Ovary (tissue), 7 donors: ENCODE measurements at regions not wholly inside any gene's neighbourhood (a gene's known extent, or its start where the extent isn't known, plus 50 kb on each side); places are given as distances from the start of the nearest gene placed in this dataset.

Source experiments
- DNase-seq, 5 donors: peaks; one replicate each; pipeline ENCODE4 v3.0.0-alpha.2; 2019 to 2020
- H3K27ac ChIP-seq, 2 donors: fragments of 200-600 bp; one replicate each; pipeline versions ENCODE4 v1.5.1 to v1.8.0; 2019 to 2022
- H3K27me3 ChIP-seq: fragments of 200-600 bp; one replicate; pipeline ENCODE4 v1.8.0; 2022
- H3K36me3 ChIP-seq: fragments of 200-600 bp; sonication (generic); one replicate; pipeline ENCODE4 v1.5.1; 2019
- H3K4me1 ChIP-seq: one replicate; pipeline ENCODE4 v1.8.1; 2013; ENCODE audit warnings: mild to moderate bottlenecking, moderate library complexity; ENCODE audit not compliant: insufficient read depth
- H3K4me3 ChIP-seq: fragments of 200-600 bp; sonication (generic); one replicate; pipeline ENCODE4 v1.5.1; 2017
- H3K9me3 ChIP-seq, 2 donors: fragments of 200-600 bp in 1 of 2; sonication (generic) in 1 of 2; one replicate each; pipeline versions ENCODE4 v1.5.1 to v1.8.1; 2013 to 2019; ENCODE audit warnings: mild to moderate bottlenecking in 1 of 2, moderate library complexity in 1 of 2
- CTCF ChIP-seq, 3 donors: fragments of 450-650 bp in 2 of 3; fragments of 200-600 bp in 1 of 3; IDR thresholded peaks; one replicate each; pipeline versions ENCODE4 v1.5.1 to v1.8.0; 2016 to 2022; ENCODE audit warnings: antibody characterized with exemption in 3 of 3, mild to moderate bottlenecking in 1 of 3
- EP300 ChIP-seq: sonication (generic); formaldehyde crosslinking; IDR thresholded peaks from one replicate; pipeline ENCODE4 v1.6.1; 2017; ENCODE audit warnings: antibody characterized with exemption
- POLR2A ChIP-seq: fragments of 450-650 bp; IDR thresholded peaks from one replicate; pipeline ENCODE4 v1.6.1; 2017; ENCODE audit warnings: antibody characterized with exemption, mild to moderate bottlenecking, moderate library complexity
- WGBS, 3 donors: extraction: QIAGEN DNeasy Blood & Tissue Kit in 1 of 3; methylation state at CpG; one replicate each; pipeline versions ENCODE4 v1.1.5 to v1.1.7; 2013 to 2017; 5-methylcytosine and 5-hydroxymethylcytosine counted together
- intact Hi-C, 4 donors: fragments of 100-400 bp; cut with DNase I; formaldehyde crosslinking; loops; one replicate each; pipeline versions ENCODE4 v1.11.0 to v1.15.1; 2022 to 2023
- donor health status: DM: no; HTN: no; CAD: no; lungs with moderate emphysema.
- donor health status: DM: no; HTN: no; CAD: no.
- donor health status: Bipolar disorder and iron deficiency.
- donor health status: DM: no; HTN: no; CAD: no.
- donor health status: DM: yes; HTN: yes; CAD: no.

GRCh38 chr15:38691965-38692788 is 127.6 kb upstream of the RASGRP1 start:
- H3K27me3 ChIP-seq = no peaks in the 10 kb centered on the region
- no peaks in the 10 kb centered on the region for H3K36me3 ChIP-seq
- intact Hi-C loops = no loop called here
- no peak overlapping the region for H3K27ac ChIP-seq
- no peaks in the 10 kb centered on the region for H3K9me3 ChIP-seq
- WGBS, 3 donors = 66 to 77% (median 71%) methylated on average over 7 of the region's 7 CpGs
- no peaks in the 10 kb centered on the region for H3K4me1 ChIP-seq
- TF ChIP-seq POLR2A (no peak), CTCF (IDR thresholded peaks at IDR 0.05) (no peak), EP300 (no peak)
- no peak overlapping the region for H3K4me3 ChIP-seq
- DNase-seq = no peak

DNA sequence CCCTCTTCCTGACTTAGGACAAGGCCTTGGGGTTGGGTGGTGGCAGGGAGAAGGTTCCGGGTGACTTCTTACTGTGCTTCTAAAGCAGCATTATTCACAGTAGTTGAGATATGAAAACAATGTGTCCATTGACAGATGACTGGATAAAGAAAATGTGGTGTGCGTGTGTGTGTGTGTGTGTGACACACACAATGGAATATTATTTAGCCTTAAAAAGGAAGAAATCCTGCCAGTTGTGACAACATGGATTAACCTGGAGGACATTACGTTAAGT is 128.1 kb upstream of the RASGRP1 start:
- no peak for TF ChIP-seq POLR2A
- no peak for TF ChIP-seq CTCF (IDR thresholded peaks at IDR 0.05)
- Histone ChIP-seq H3K27me3 (no peaks in the 10 kb centered on the region), H3K9me3 (no peaks in the 10 kb centered on the region), H3K36me3 (no peaks in the 10 kb centered on the region), H3K4me3 (no peak overlapping the region), H3K27ac (no peak overlapping the region), H3K4me1 (no peaks in the 10 kb centered on the region)
- 95 to 98% (median 95%) methylated on average over 3 of the region's 3 CpGs for WGBS, 3 donors
- DNase-seq = no peak
- intact Hi-C loops = no loop called here

- no peaks in the 10 kb centered on the region for H3K36me3 ChIP-seq
- H3K9me3 ChIP-seq = no peaks in the 10 kb centered on the region
- no peak overlapping the region for H3K4me3 ChIP-seq
- DNase-seq = no peak
- H3K4me1 ChIP-seq = no peaks in the 10 kb centered on the region
- no peak overlapping the region for H3K27ac ChIP-seq
- intact Hi-C loops = no loop called here
- H3K27me3 ChIP-seq = no peaks in the 10 kb centered on the region
- no peak for TF ChIP-seq CTCF (IDR thresholded peaks at IDR 0.05)
- TF ChIP-seq POLR2A = no peak
- no peak for TF ChIP-seq EP300
- WGBS, 3 donors = 83 to 89% (median 88%) methylated on average over 4 of the region's 4 CpGs
Observed at GRCh38 chr15:38695249-38696108, 130.9 kb upstream of the RASGRP1 start.

- 80 to 86% (median 84%) methylated on average over 7 of the region's 7 CpGs for WGBS, 3 donors
- no peak for DNase-seq
- intact Hi-C loops = no loop called here
Observed at GRCh38 chr15:38696109-38696727, 131.6 kb upstream of the RASGRP1 start.

More at GRCh38 chr15:38696109-38696727, 131.6 kb upstream of the RASGRP1 start:
- no peak overlapping the region for H3K4me3 ChIP-seq
- H3K27ac ChIP-seq = no peak overlapping the region
- H3K36me3 ChIP-seq = no peaks in the 10 kb centered on the region
- TF ChIP-seq EP300 = no peak
- no peak for TF ChIP-seq CTCF (IDR thresholded peaks at IDR 0.05)
- TF ChIP-seq POLR2A = no peak
- H3K27me3 ChIP-seq = no peaks in the 10 kb centered on the region
- H3K4me1 ChIP-seq = no peaks in the 10 kb centered on the region
- H3K9me3 ChIP-seq = no peaks in the 10 kb centered on the region
